ENCODE measurements at regions not wholly inside any gene's neighbourhood (a gene's known extent, or its start where the extent isn't known, plus 50 kb on each side); places are given as distances from the start of the nearest gene placed in this dataset.

DNA sequence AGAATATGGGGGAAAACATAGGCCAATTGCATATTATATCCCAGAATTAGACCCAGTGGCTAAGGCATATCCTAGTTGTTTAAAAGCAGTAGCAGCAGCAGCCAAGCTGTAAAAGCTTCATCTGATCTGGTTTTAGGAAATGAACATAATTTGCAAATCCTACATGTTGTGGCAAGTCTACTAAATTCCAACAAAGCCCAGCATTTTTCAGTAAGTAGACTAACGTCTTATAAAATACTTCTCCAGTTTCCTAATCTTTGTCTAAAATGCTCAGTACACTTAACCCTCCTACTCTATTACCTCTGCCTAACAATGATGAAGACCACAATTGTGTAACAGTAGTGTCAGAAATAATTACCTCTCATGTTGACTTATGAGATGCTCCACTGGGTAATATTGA, 70.9 kb upstream of the RERGL start:
- Histone ChIP-seq H3K9ac (ENCODE audit: low read length) (no peak overlapping the region), H3K9me3 (ENCODE audit: insufficient read depth, low read depth, low read length) (no peaks in the 10 kb centered on the region), H3K27ac (ENCODE audit: low read depth, low read length) (no peak overlapping the region), H3K4me2 (ENCODE audit: low read length) (no peak overlapping the region), H3K36me3 (ENCODE audit: insufficient read depth, low read length) (no peaks in the 10 kb centered on the region), H2AFZ (ENCODE audit: low read depth, low read length) (no peak overlapping the region), H3K4me1 (ENCODE audit: insufficient read depth, low read length) (no peaks in the 10 kb centered on the region), H3K27me3 (ENCODE audit: insufficient read depth, low read length) (no peaks in the 10 kb centered on the region), H3K79me2 (ENCODE audit: insufficient read depth, low read length) (no peaks in the 10 kb centered on the region), H4K20me1 (ENCODE audit: insufficient read depth, low read length) (no peaks in the 10 kb centered on the region), H3K4me3 (ENCODE audit: insufficient read depth, low read depth, low read length) (no peak overlapping the region)
- H3K27ac Mint-ChIP-seq (ENCODE audit: unreplicated experiment): no peak overlapping the region
- TF ChIP-seq EZH2 (IDR thresholded peaks at IDR 0.05; ENCODE audit: insufficient read depth, low read length): no peak
- TF ChIP-seq, protein P1, sequence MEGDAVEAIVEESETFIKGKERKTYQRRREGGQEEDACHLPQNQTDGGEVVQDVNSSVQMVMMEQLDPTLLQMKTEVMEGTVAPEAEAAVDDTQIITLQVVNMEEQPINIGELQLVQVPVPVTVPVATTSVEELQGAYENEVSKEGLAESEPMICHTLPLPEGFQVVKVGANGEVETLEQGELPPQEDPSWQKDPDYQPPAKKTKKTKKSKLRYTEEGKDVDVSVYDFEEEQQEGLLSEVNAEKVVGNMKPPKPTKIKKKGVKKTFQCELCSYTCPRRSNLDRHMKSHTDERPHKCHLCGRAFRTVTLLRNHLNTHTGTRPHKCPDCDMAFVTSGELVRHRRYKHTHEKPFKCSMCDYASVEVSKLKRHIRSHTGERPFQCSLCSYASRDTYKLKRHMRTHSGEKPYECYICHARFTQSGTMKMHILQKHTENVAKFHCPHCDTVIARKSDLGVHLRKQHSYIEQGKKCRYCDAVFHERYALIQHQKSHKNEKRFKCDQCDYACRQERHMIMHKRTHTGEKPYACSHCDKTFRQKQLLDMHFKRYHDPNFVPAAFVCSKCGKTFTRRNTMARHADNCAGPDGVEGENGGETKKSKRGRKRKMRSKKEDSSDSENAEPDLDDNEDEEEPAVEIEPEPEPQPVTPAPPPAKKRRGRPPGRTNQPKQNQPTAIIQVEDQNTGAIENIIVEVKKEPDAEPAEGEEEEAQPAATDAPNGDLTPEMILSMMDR (IDR thresholded peaks at IDR 0.05; ENCODE audit: insufficient read depth, low read depth, low read length): no peak
- H3K27me3 Mint-ChIP-seq (ENCODE audit: low read depth, unreplicated experiment): no peaks in the 10 kb centered on the region
- H3K36me3 Mint-ChIP-seq (ENCODE audit: low read depth, unreplicated experiment): no peaks in the 10 kb centered on the region
- peaks cover 3% of the 10 kb centered on the region for H3K9me3 Mint-ChIP-seq (ENCODE audit: unreplicated experiment)
- DNase-seq (ENCODE audit: low read depth) (no peak), FAIRE-seq (no peak)
- H3K4me3 Mint-ChIP-seq (ENCODE audit: unreplicated experiment): no peak overlapping the region
- peaks cover 6% of the 10 kb centered on the region for H3K4me1 Mint-ChIP-seq (ENCODE audit: low read depth, unreplicated experiment)

DNA sequence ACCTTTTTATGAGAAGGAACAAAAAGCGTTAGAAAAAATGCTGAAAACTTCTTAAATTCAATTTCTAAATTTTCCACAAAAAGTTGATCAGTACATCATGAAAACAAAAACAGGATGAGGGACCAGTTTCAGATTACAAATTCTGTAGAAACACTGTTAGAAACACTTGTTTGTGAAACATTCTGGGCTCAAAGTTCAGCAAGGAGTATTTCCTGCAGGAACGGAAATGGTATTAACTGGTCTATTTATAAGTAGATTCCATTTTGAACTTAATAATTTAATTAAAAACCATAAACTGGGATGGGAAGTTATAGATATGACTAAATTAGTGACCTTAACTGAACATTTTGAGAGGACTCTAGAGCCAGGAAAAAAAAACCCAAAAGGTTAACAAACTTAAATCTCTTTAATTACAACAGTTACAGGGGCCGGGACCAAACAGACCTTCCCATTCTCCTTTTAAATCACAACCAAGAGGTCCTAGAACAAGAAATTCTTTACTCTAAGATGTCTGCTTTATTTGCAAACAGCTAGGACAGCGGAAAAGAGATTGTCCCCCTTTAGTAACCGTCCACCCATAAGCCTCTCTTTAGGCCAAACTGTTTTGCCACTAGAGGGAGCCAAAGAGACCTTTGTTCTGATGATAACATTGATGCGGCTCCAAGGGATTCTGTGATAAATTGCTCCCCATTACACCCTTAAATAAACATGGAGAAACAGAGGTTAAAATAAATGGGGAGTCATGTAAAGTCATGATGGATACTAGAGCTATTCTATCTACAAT, 69.0 kb upstream of the RERGL start:
- TF ChIP-seq EZH2 (IDR thresholded peaks at IDR 0.05; ENCODE audit: insufficient read depth, low read length): no peak
- TF ChIP-seq, protein P1 (IDR thresholded peaks at IDR 0.05; ENCODE audit: insufficient read depth, low read depth, low read length): peak; percentile 64
- Mint-ChIP-seq H3K36me3 (ENCODE audit: low read depth, unreplicated experiment) (peaks cover 2% of the 10 kb centered on the region), H3K4me1 (ENCODE audit: low read depth, unreplicated experiment) (no peaks in the 10 kb centered on the region), H3K27ac (ENCODE audit: unreplicated experiment) (no peak overlapping the region), H3K4me3 (ENCODE audit: unreplicated experiment) (no peak overlapping the region), H3K9me3 (ENCODE audit: unreplicated experiment) (peaks cover 9% of the 10 kb centered on the region), H3K27me3 (ENCODE audit: low read depth, unreplicated experiment) (no peaks in the 10 kb centered on the region)
- DNase-seq (ENCODE audit: low read depth): no peak
- Histone ChIP-seq H3K36me3 (ENCODE audit: insufficient read depth, low read length) (no peaks in the 10 kb centered on the region), H3K79me2 (ENCODE audit: insufficient read depth, low read length) (no peaks in the 10 kb centered on the region), H3K27me3 (ENCODE audit: insufficient read depth, low read length) (no peaks in the 10 kb centered on the region), H3K4me2 (ENCODE audit: low read length) (no peak overlapping the region), H3K4me3 (ENCODE audit: insufficient read depth, low read depth, low read length) (no peak overlapping the region), H4K20me1 (ENCODE audit: insufficient read depth, low read length) (no peaks in the 10 kb centered on the region), H3K27ac (ENCODE audit: low read depth, low read length) (no peak overlapping the region), H3K9me3 (ENCODE audit: insufficient read depth, low read depth, low read length) (no peaks in the 10 kb centered on the region), H3K9ac (ENCODE audit: low read length) (no peak overlapping the region), H3K4me1 (ENCODE audit: insufficient read depth, low read length) (no peaks in the 10 kb centered on the region), H2AFZ (ENCODE audit: low read depth, low read length) (no peak overlapping the region)
- FAIRE-seq: no peak

DNA sequence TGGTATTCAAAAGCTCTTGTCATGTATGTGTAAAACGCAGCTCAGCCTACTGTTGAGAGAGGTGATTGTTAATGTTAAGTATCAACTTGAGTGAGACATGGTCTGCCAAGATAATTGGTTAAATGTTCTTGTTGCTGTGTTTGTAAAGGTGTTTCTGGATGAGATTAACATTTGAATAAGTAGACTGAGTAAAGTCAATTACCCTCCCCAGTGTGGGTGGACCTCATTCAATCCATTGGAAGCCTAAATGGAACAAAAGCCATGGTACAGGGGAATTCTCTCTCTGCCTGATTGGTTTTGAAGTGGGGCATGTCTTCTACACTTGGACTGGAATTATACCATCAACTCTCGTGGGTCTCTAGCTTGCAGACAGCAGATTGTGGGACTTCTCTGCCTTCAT, 63.8 kb upstream of the RERGL start:
- Histone ChIP-seq H3K79me2 (ENCODE audit: insufficient read depth, low read length) (no peaks in the 10 kb centered on the region), H3K9ac (ENCODE audit: low read length) (no peak overlapping the region), H3K4me2 (ENCODE audit: low read length) (no peak overlapping the region), H3K27ac (ENCODE audit: low read depth, low read length) (no peak overlapping the region), H2AFZ (ENCODE audit: low read depth, low read length) (no peak overlapping the region), H3K4me1 (ENCODE audit: insufficient read depth, low read length) (no peaks in the 10 kb centered on the region), H3K27me3 (ENCODE audit: insufficient read depth, low read length) (no peaks in the 10 kb centered on the region), H3K9me3 (ENCODE audit: insufficient read depth, low read depth, low read length) (no peaks in the 10 kb centered on the region), H4K20me1 (ENCODE audit: insufficient read depth, low read length) (no peaks in the 10 kb centered on the region), H3K4me3 (ENCODE audit: insufficient read depth, low read depth, low read length) (no peak overlapping the region), H3K36me3 (ENCODE audit: insufficient read depth, low read length) (no peaks in the 10 kb centered on the region)
- no peak overlapping the region for H3K4me3 Mint-ChIP-seq (ENCODE audit: unreplicated experiment)
- FAIRE-seq: no peak
- peaks cover 9% of the 10 kb centered on the region for H3K9me3 Mint-ChIP-seq (ENCODE audit: unreplicated experiment)
- TF ChIP-seq EZH2 (IDR thresholded peaks at IDR 0.05; ENCODE audit: insufficient read depth, low read length): no peak
- TF ChIP-seq, protein P1 (IDR thresholded peaks at IDR 0.05; ENCODE audit: insufficient read depth, low read depth, low read length): no peak
- H3K36me3 Mint-ChIP-seq (ENCODE audit: low read depth, unreplicated experiment): peaks cover 2% of the 10 kb centered on the region
- H3K27me3 Mint-ChIP-seq (ENCODE audit: low read depth, unreplicated experiment): no peaks in the 10 kb centered on the region
- no peaks in the 10 kb centered on the region for H3K4me1 Mint-ChIP-seq (ENCODE audit: low read depth, unreplicated experiment)
- no peak overlapping the region for H3K27ac Mint-ChIP-seq (ENCODE audit: unreplicated experiment)
- no peak for DNase-seq (ENCODE audit: low read depth)
